ENCODE measurements at regions not wholly inside any gene's neighbourhood (a gene's known extent, or its start where the extent isn't known, plus 50 kb on each side); places are given as distances from the start of the nearest gene placed in this dataset.

GRCh38 chr7:145795132-145795531 lies 321.5 kb upstream of the CNTNAP2 start:
- TF ChIP-seq TCF12 (IDR thresholded peaks at IDR 0.05; ENCODE audit: low read depth) = no peak
- no peak for TF ChIP-seq CREB1 (IDR thresholded peaks at IDR 0.05; ENCODE audit: low read depth)
- no peak for TF ChIP-seq TAF1 (IDR thresholded peaks at IDR 0.05; ENCODE audit: low read depth)

All from Ishikawa (cell line).